GM12878 (cell line): ENCODE measurements at regions not wholly inside any gene's neighbourhood (a gene's known extent, or its start where the extent isn't known, plus 50 kb on each side); places are given as distances from the start of the nearest gene placed in this dataset.

Source experiments
- ATAC-seq: fragments of 200-7000 bp; cut with Tn5 transposase; 3 replicates; pipeline ENCODE4 v1.9.1; 2020; ENCODE audit warnings: mild to moderate bottlenecking, moderate library complexity
- BruUV-seq: library from RNA; stranded (reverse); fragments of 400-500 nt; replicated peaks from 2 replicates; lab custom pipeline; 2021; lab: Mats Ljungman, UMichigan
- CTCF ChIA-PET: fragments of 300-600 bp; sonication (Branson Sonifier 250); formaldehyde crosslinking; extraction: SDS; loops from one replicate; lab custom pipeline; 2021; ENCODE audit warnings: inconsistent platforms; lab: Yijun Ruan, JAX
- POLR2A ChIA-PET: fragments of 350-600 bp; formaldehyde crosslinking; extraction: SDS; loops from one replicate; lab custom pipeline; 2021; ENCODE audit warnings: inconsistent platforms; lab: Charles Lee
- RAD21 ChIA-PET: fragments of 300-600 bp; sonication (Branson Sonifier 250); formaldehyde crosslinking; loops from one replicate; lab custom pipeline; 2023; ENCODE audit warnings: antibody characterized with exemption; ENCODE audit not compliant: unreplicated experiment; lab: Charles Lee
- SMC1A ChIA-PET: fragments of 300-600 bp; sonication (Branson Sonifier 250); formaldehyde crosslinking; loops from one replicate; lab custom pipeline; 2023; ENCODE audit not compliant: unreplicated experiment, uncharacterized antibody; lab: Charles Lee
- DNase-seq: peaks from one replicate; pipeline ENCODE4 v3.0.0-alpha.2; 2011; ENCODE audit warnings: low read depth, low spot score
- FAIRE-seq: peaks from 3 replicates; lab custom pipeline; 2011; peaks lifted over from hg19 to GRCh38; lab: Jason Lieb, UNC
- H2AFZ ChIP-seq: 2 replicates; pipeline ENCODE4 v1.6.0; 2011; ENCODE audit warnings: low read depth, low read length, control low read depth; ENCODE audit not compliant: control insufficient read depth
- H3K27ac ChIP-seq: 2 replicates; pipeline ENCODE4 v1.5.1; 2011; ENCODE audit warnings: control low read depth; ENCODE audit not compliant: control insufficient read depth, insufficient read depth
- H3K27me3 ChIP-seq, 2 experiments: replicated peaks in 1 of 2; 2 replicates each; pipeline versions ENCODE4 v1.6.0 to v1.6.1; 2011; ENCODE audit warnings: low read length in 1 of 2; ENCODE audit not compliant: control insufficient read depth in 2 of 2, insufficient read depth in 2 of 2
- H3K36me3 ChIP-seq, 2 experiments: 2 replicates each; pipeline ENCODE4 v1.5.1; 2011; ENCODE audit warnings: low read length in 1 of 2; ENCODE audit not compliant: control insufficient read depth in 2 of 2, insufficient read depth in 2 of 2
- H3K4me1 ChIP-seq: 2 replicates; pipeline ENCODE4 v1.6.1; 2011; ENCODE audit warnings: mild to moderate bottlenecking, low read length, moderate library complexity, mixed read lengths; ENCODE audit not compliant: control insufficient read depth, insufficient read depth
- H3K4me2 ChIP-seq: 2 replicates; pipeline ENCODE4 v1.6.0; 2011; ENCODE audit warnings: control low read depth; ENCODE audit not compliant: control insufficient read depth, insufficient read depth
- H3K4me3 ChIP-seq: fragments of 200-600 bp; sonication (generic); 2 replicates; pipeline ENCODE4 v1.5.1; 2016
- H3K79me2 ChIP-seq: 2 replicates; pipeline ENCODE4 v1.6.0; 2011; ENCODE audit warnings: low read length; ENCODE audit not compliant: control insufficient read depth, insufficient read depth
- H3K9ac ChIP-seq: 2 replicates; pipeline ENCODE4 v1.8.0; 2011; ENCODE audit warnings: low read length, control low read depth, mixed read lengths; ENCODE audit not compliant: control insufficient read depth, insufficient read depth
- H3K9me3 ChIP-seq: replicated peaks from 3 replicates; pipeline ENCODE4 v1.5.1; 2011; ENCODE audit warnings: mild to moderate bottlenecking, low read length; ENCODE audit not compliant: control insufficient read depth, insufficient read depth
- H4K20me1 ChIP-seq: 2 replicates; pipeline ENCODE4 v1.6.0; 2011; ENCODE audit not compliant: control insufficient read depth, insufficient read depth
- CBFB ChIP-seq: IDR thresholded peaks from 2 replicates; pipeline ENCODE4 v1.6.1; 2016; ENCODE audit warnings: antibody characterized with exemption, low read depth
- ETV6 ChIP-seq, 2 experiments: fragments of 450-650 bp in 1 of 2; IDR thresholded peaks in 1 of 2; conservative IDR thresholded peaks in 1 of 2; 2 replicates each; pipeline ENCODE4 v1.6.1; 2014; ENCODE audit warnings: antibody characterized with exemption in 1 of 2, borderline replicate concordance in 1 of 2, low read depth in 1 of 2, mild to moderate bottlenecking in 1 of 2, moderate library complexity in 1 of 2
- JUNB ChIP-seq: IDR thresholded peaks from 2 replicates; pipeline ENCODE4 v1.6.1; 2016; ENCODE audit warnings: antibody characterized with exemption, mild to moderate bottlenecking
- KLF5 ChIP-seq: fragments of 450-650 bp; IDR thresholded peaks from 2 replicates; pipeline ENCODE4 v1.6.1; 2014; ENCODE audit warnings: mild to moderate bottlenecking; ENCODE audit not compliant: partially characterized antibody
- MEF2B ChIP-seq: fragments of 450-650 bp; IDR thresholded peaks from 2 replicates; pipeline ENCODE4 v1.6.1; 2018; ENCODE audit warnings: mild to moderate bottlenecking, moderate library complexity; ENCODE audit not compliant: partially characterized antibody, poor library complexity, severe bottlenecking
- MXI1 ChIP-seq: fragments of 150-350 bp; IDR thresholded peaks from 2 replicates; pipeline ENCODE4 v1.6.1; 2011; ENCODE audit warnings: low read depth, mild to moderate bottlenecking, inconsistent platforms, low read length, improper control_type of control experiment
- RUNX3 ChIP-seq: IDR thresholded peaks from 2 replicates; pipeline ENCODE4 v1.6.1; 2012; ENCODE audit warnings: low read length, inconsistent platforms
- TCF3 ChIP-seq: IDR thresholded peaks from 2 replicates; pipeline ENCODE4 v1.6.1; 2012; ENCODE audit warnings: low read depth, mild to moderate bottlenecking, low read length, borderline replicate concordance; ENCODE audit not compliant: insufficient read depth
- ZNF384 ChIP-seq: IDR thresholded peaks from 2 replicates; pipeline ENCODE4 v1.6.1; 2012; ENCODE audit warnings: low read depth, mild to moderate bottlenecking, low read length, improper control_type of control experiment, borderline replicate concordance
- ZNF622 ChIP-seq: fragments of 450-650 bp; IDR thresholded peaks from 2 replicates; pipeline ENCODE4 v1.6.1; 2017; ENCODE audit warnings: mild to moderate bottlenecking, inconsistent platforms
- WGBS: methylation state at CpG from one replicate; pipeline ENCODE4 v1.1.6; 2016; ENCODE audit warnings: low lambda C conversion rate; ENCODE audit not compliant: insufficient replicate concordance, insufficient coverage; ENCODE audit errors: missing lambda C conversion rate; 5-methylcytosine and 5-hydroxymethylcytosine counted together
- in situ Hi-C: fragments of 300-500 bp; cut with MboI; formaldehyde crosslinking; loops from 9 replicates; pipeline ENCODE4 v1.14.3; 2018; ENCODE audit warnings: mixed read lengths
- intact Hi-C: fragments of 100-400 bp; cut with micrococcal nuclease; formaldehyde crosslinking; loops from one replicate; pipeline ENCODE4 v1.14.2; 2022; ENCODE audit not compliant: unreplicated experiment
- TF ChIP-seq, protein P1 (sequence below), 3 experiments: IDR thresholded peaks in 2 of 3; conservative IDR thresholded peaks in 1 of 3; 2 replicates each; pipeline ENCODE4 v1.5.1; 2011; ENCODE audit warnings: low read depth in 3 of 3, low read length in 3 of 3, mild to moderate bottlenecking in 3 of 3, control low read depth in 2 of 3, moderate library complexity in 2 of 3, inconsistent platforms in 1 of 3, mixed read lengths in 1 of 3; ENCODE audit not compliant: control insufficient read depth in 2 of 3, insufficient read depth in 1 of 3; ENCODE audit errors: extremely low read depth in 1 of 3

DNA sequence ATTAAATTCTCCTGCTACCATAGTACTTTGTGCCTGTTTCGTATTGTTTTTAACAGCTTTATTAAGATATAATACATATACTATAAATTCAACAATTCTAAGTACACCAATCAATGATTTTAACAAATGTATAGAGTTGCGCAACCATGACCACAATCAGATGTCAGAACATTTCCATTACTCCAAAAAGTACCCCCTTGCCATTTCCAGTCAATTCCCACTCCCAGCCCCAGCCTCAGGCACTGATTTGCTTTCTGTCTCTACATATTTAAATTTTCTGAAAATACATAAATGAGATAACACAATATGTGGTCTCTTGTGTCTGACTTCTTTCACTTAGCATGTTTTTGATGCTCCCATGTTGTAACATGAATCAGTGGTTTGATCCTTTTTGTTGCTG lies 193.9 kb downstream of the FIGN start:
- Histone ChIP-seq H3K27me3 (no peaks in the 10 kb centered on the region), H3K4me3 (no peak overlapping the region), H2AFZ (no peak overlapping the region), H4K20me1 (no peaks in the 10 kb centered on the region), H3K79me2 (no peaks in the 10 kb centered on the region), H3K4me1 (no peaks in the 10 kb centered on the region), H3K27ac (no peak overlapping the region), H3K9me3 (no peaks in the 10 kb centered on the region), H3K4me2 (no peak overlapping the region)
- intact Hi-C loops = no loop called here
- ChIA-PET RAD21 (no interaction called here), POLR2A (no interaction called here), CTCF (no interaction called here), SMC1A (no interaction called here)
- DNase-seq (no peak), ATAC-seq (no peak)
- 39% methylated on average over 2 of the region's 2 CpGs for WGBS
- in situ Hi-C loops = no loop called here
- BruUV-seq = no TSS peak
- TF ChIP-seq ZNF384 (no peak), JUNB (no peak), TCF3 (no peak), ETV6 (conservative IDR thresholded peaks at IDR 0.05 in 1 of 2, IDR thresholded peaks at IDR 0.05 in 1 of 2; ENCODE audit: borderline replicate concordance in 1 of 2, low read depth in 1 of 2) (no peak), KLF5 (no peak), RUNX3 (no peak), ZNF622 (no peak), CBFB (no peak), MEF2B (no peak), MXI1 (no peak)
- TF ChIP-seq, protein P1, sequence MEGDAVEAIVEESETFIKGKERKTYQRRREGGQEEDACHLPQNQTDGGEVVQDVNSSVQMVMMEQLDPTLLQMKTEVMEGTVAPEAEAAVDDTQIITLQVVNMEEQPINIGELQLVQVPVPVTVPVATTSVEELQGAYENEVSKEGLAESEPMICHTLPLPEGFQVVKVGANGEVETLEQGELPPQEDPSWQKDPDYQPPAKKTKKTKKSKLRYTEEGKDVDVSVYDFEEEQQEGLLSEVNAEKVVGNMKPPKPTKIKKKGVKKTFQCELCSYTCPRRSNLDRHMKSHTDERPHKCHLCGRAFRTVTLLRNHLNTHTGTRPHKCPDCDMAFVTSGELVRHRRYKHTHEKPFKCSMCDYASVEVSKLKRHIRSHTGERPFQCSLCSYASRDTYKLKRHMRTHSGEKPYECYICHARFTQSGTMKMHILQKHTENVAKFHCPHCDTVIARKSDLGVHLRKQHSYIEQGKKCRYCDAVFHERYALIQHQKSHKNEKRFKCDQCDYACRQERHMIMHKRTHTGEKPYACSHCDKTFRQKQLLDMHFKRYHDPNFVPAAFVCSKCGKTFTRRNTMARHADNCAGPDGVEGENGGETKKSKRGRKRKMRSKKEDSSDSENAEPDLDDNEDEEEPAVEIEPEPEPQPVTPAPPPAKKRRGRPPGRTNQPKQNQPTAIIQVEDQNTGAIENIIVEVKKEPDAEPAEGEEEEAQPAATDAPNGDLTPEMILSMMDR (IDR thresholded peaks at IDR 0.05 in 2 of 3, conservative IDR thresholded peaks at IDR 0.05 in 1 of 3; ENCODE audit: control insufficient read depth in 2 of 3, extremely low read depth in 1 of 3, insufficient read depth in 1 of 3, low read depth in 3 of 3, low read length in 3 of 3) = no peak
- TF ChIP-seq, all 136 proteins: peak for 0
- no peaks in the 10 kb centered on the region for H3K36me3 ChIP-seq
- no peak for FAIRE-seq
- no peak overlapping the region for H3K9ac ChIP-seq
